HG02763 (cell line): ENCODE measurements at regions not wholly inside any gene's neighbourhood (a gene's known extent, or its start where the extent isn't known, plus 50 kb on each side); places are given as distances from the start of the nearest gene placed in this dataset.

Experiments used
- ATAC-seq: cut with Tn5 transposase; IDR thresholded peaks from one replicate; pipeline ENCODE4 v1.9.1; 2021; ENCODE audit warnings: mild to moderate bottlenecking, moderate library complexity; ENCODE audit not compliant: unreplicated experiment

DNA sequence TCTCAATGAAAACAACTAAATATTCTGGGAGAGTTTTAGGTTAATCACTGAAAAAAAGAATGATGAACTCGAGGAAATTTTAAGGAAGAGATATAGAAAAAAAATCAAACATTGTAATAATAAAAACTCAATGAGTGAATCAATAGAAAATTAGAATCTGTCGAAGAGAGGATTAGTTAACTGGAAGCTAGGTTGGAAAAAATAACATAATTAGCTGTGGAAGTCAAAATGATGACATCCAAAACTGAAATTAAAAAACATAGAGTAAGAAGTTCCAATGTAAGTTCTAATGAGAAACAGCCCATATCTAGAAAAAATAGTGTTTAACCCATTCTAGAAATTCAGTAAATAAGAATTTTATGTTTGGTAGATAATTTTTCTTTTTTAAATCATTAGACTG is 299.3 kb upstream of the RARB start:
- ATAC-seq: no peak

DNA sequence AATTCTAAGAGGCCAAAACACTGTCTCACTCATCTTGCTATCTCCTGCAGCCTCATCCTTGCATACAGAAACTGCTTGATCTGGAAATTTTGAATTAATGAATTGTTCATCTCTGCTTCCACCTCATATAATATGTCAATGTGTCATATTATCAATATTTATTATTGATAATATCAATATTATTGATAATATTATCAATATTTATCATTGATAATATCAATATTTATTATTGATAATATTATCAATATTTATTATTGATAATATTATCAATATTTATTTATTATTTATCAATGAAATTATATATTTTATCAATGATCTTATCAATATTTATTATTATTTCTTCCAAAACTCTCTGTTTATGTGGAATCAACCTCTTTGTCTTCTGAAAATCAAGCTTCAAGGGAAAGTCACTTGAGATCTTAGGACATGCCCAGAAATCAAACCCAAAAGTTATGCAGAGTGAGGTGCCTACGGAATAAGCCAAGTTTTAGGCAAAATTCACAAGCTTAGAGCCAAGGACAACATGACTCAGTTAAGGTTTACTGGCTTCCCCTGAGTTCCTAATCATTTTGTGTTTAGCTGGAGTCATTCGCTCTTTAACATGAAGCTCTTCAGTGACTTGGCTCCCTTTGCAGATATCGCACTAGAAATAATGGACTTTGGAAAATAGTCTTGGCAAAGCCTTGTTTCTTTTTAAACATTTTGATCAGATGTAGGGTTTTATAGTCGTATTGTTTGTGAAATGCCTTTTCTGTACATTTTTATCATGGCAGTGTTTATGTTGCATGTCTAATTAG is 297.1 kb upstream of the RARB start:
- ATAC-seq: no peak

DNA sequence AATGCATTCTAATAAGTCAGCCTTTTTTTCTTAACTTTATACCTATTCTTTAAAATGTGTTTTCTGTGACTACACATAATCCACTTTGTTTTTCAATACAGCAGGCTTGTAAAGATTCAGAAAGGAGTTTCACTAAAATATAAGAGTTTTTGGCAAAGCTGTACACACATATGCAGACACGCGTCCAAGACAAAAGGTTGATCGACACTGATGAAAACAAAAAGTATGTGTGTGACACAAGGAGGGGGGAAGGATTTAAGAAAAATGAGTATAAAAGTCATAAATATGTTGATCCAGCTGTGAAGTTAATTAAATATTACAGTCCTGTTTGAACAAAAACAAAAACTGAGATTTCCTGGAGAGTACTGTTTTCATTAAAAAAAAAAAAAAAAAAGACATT is 294.5 kb upstream of the RARB start:
- no peak for ATAC-seq

DNA sequence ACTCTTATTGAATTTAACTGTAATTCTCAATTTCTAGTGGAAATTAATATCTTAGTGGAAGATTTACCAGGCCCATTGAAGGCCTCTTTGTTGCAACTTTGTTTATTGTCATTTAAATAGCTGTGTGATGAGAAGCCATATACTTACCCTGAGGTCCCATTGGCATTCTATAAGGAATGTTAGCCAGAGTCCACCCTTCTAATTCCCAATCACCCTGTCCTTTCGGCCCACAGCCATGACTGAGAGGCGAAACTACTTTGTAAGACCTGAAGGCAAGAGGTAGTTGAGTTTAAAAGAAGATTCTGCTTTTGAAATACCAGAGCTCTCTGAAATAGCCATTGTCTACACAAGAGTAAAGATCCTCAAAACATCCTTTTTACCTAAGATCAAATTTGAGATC is 290.5 kb upstream of the RARB start:
- no peak for ATAC-seq

DNA sequence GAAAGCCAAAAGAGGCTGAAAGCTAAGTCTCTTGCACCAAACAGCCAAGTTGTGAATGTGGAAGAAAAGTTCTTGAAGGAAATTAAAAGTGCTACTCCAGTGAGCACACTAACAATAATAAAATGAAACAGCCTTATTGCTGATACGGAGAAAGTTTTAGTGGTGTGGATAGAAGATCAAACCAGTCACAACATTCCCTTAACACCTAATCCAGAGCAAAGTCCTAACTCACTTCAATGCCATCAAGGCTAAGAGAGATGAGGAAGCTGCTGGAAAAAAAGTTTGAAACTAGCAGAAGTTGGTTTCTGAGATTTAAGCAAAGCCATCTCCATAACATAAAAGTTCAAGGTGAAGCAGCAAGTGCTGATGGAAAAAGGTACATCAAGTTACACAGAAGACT is 288.8 kb upstream of the RARB start:
- ATAC-seq: no peak

DNA sequence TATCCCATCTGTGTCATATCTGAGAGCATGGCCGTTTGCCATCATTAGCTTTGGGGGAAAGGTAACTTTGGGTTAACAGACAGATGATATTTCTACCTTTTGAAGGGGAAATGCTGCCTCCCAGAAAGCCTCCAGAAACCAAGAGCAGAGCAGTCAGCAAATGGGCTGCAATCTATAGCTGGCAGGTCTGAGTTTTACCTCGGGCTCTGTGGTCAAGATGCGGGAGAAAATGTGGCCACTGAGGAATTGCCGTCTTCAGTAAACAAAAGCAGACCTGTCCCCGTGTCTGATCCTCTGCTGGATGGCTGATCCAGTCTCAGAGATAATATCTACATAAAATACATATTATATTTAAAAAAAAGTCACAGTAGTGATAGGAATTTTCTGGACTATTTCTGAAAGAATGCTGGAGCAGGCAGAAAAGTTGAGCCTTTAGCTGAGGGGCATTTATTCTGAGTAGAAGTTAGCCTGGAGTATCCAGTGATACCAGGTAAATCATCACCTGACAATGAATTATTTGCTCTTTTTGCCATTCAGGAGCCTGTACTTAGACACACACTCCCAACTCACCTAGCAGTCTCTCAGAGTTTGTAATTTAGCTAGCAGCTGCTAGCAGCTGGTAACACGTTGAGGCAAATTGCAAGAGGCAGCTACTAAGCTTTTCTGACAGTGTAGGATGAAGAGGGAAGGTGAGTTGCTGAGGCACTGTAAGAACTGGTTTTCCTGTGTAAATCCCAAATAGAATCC is 285.3 kb upstream of the RARB start:
- no peak for ATAC-seq

DNA sequence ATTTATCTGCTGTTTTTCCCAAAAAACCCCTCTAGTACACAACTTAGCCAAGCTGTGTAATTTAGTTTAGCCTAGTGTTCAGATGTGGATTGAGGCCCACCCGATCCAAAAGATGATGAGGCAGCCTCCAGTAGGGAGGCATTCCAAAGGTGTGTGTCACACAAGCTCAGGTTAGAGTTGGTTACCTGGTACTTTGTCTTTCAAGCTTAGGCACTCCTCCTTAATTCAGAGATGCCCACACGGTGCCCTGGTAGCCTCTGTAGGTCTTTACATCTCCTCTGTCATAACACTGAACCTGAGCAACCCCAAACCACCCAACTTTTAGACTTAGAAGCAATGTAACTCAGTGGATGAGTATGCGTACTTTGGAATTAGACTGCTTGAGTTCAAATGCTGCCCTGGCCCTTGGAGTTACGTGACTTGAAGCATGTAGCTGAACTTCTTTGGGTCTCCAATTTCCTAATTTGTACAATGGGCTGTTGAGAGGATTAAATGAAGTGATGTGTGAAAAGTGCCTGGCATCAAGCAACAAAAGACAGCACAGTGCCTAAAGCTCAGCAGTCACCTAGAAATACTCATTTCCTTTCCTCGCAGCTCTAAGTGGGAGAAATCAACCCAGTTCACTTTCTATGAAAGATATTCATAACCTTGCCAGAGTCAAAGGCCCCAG is 284.6 kb upstream of the RARB start:
- ATAC-seq: no peak

DNA sequence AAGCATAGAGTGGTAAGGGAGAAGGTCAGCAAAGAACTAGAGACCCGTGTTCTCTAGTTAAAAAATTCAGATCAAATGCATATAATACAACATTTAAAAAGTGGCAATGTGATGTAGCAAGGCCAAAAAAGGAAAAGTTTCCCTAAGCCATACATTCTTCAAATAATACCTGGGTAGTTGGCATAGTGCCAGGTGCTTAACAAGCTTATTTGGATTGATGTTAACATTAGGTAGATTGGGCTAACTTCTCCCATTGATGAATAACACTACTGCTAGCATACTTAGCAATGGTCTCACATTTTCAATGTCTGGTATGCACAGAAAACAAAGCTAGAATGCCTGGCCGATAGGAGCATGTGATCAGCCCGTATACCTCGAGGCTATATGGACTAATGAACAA is 283.6 kb upstream of the RARB start:
- no peak for ATAC-seq

DNA sequence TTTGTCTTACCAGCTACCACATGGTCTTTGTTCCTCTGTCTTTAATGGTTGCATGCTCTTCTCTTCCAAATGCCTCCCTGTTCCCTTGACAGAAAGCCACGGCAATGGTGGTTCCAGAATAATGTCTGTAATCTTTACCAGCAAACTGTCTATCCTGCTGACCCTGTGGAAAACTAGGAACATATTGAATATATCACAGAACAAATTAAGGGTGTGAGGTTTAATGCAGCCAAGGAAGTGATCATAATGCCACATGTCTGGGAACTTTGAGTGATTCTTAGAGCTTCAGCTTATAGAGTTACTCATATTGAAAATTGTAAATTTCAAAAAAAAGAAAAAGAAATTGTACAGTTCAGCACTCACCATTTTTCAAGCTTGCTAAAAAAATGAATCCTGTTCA is 282.9 kb upstream of the RARB start:
- ATAC-seq: no peak

DNA sequence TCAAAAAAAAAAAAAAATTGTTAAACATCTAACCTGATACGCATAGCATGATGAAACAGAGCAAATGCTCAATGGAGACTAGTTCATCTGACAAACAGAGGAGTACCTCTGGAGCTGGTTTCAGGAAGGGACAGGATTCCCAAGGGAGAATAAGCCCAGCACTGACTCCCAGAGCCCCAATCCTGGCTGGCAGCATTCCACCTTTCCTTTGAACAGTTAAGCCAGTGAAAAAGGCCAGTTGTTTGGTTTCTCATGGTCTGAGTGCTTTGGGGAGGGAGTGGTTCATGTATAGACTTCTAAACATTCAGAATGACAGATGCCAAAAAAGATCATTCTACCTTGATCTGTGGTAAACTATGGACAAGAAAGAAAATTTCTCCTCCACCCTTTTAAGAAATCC is 277.9 kb upstream of the RARB start:
- ATAC-seq: no peak

DNA sequence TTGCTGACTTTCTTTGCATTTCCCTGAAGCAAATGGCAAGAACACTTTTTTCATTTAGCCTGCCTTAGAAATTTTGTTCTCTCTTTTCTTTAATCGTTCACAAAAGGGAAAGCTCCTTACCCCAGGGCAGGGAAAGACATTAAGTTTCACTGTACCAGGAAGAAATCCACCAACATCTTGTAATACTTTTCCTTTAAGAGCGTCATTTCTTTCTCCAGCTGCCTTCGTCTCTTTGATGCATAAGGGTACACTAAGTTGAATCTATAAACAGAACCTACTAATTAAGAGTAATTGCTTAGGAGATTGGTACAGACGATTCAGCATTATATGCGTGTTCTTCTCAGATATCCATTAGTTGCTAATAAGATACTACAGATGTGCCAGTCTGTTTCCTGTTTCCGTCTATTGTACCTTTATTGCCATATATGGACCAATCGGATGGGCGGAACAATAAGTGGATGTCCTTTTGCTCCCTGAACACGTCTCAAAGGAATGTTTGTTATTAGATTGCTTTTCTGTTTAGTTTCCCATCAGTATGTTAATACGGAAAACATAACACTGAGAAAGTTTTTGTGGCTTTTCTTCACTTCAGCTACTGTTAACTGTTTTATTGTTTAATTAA is 276.7 kb upstream of the RARB start:
- ATAC-seq: no peak

DNA sequence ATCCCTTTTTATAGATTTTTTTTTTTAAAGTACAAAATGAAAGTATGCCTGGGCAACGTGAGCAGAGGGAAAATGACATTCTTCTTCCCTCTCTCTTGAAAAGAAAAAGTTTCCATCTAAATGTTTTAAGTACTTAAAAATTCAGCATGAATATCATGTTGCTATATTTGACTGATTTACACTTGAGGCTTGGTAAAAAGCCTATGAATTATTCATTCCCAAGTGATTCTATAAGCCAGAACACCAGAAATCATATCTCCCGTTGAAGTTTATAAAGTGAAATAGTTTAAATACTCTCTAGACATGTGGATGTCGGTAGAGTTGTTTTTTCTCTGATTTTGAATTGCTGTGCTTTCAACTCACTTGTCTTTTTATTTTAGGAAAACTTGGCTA is 276.2 kb upstream of the RARB start:
- ATAC-seq: no peak

DNA sequence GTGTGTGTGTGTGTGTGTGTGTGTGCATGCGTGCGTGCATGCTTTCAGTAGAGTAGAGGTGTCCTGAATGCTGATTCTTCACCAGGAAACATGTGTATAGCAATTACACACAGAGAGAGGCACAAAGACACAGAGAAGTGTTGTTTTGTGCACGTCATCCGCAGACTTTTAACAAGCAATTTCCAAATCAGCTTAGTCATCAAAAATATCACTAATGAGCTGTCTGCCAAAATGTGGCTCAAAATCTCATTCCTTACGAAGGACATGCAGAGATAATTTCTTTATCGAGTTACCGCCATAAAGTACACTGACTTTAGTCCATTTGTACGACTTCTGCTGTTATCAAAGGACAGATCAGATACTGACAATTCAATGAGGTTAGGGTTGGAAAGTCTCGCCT is 274.9 kb upstream of the RARB start:
- no peak for ATAC-seq

DNA sequence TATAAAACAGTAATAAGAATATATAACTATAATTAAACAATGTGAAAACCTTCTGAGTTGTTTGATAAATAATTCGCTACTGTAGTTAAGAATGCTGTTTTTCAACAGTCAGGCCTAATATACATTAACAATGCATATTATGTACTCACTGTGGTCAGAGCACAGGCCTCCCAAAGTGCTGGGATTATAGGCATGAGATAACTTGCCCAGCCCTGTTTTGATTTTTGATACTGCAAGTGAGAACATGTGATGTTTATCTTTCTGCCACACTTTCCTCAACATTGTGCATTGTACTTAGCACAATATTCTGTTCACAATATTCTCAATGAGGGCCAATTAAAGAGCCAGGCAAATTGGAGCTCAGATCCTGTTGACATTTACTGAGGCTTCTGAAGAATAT is 274.5 kb upstream of the RARB start:
- ATAC-seq: no peak

DNA sequence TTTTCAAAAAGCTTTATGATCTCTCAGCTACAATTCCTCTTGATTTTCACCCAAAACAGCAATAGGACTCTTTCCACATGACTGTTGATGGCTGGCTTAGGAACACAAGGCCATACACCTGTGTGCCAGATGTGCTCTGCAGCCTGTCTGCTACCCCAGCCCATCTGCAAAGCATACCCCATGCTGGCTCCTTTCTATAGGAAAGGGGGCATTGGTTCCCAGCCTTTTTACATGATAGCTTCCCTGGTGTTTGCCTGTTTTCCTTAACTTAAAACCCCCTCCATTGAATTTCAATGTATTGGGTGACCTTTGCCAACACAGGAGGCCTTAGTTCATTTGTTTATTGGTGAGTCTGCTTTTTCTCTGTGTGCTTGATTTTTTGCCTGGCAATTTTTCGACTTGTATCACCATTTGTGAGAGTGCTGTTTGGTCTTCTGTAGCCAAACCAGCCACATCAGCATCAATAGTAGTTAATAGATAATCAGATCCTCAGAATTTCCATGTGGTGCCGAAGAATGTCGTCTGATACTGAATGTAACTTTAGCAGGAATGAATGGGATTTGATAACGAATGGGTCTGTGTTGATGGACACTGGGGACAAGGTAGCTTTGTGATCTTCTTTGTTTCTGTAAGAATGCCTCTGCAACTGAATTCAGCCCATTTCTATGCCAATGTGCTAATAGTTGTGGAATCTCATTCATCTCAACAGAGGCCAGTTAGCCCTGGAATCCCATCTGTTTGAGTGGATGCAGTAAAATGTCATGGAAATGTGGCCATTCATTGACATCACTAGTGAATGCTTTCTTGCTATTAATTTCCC is 272.2 kb upstream of the RARB start:
- no peak for ATAC-seq

DNA sequence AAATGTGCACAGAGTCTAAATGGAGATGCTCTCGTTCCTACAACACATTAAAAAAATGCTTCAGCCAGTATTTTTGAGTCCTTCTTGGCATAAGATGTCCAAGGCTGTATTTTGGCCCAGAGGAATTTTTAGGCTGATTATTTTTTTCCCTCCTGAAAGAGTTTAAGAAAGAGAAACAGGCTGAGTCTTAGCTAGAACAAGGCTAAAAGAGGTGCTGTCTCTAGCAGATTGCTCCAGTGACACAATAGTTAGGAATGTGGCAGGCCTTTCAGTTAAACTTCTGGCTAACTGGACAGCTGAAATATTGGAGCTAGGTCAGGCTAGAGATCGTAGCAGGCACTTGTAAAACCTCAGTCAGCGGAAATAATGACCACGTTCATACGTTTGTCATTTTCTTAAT is 271.4 kb upstream of the RARB start:
- no peak for ATAC-seq

DNA sequence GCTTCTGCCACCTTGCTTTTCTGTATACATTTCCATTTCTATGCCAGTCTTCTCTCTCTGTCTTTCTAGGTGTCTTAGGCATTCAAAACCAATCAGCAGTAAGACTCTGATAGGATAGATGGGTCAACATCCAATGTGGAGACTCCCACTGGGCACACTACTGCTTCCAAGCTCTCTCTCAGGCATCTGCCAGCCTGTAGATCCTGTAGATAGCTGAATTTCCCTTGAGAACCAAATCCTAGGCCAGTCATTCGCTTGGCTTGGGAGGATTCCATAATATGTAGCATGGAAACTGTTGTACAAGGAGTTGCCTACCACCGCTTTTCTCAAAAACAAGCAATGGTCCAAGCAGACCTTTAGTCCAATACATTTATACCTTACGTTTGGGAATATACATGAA is 262.8 kb upstream of the RARB start:
- ATAC-seq: no peak

DNA sequence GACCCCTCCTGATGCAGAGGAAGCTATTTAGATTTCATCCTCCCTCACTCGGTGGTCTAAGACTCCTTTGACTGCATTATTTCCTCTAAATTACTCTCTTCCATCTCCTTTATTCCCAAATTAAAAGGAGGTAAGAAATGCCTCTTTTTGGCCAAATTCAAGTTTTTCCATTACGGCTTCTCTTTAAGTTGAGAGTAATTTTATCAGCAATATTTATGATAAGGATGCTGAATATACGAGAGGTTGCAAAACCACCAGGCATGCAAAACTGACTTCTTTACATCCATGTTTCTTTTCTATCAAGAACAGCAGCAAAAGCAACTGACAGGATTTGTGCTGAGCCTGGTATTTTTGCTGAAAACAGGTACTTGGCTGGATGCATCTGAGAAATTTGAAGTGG is 262.0 kb upstream of the RARB start:
- ATAC-seq: no peak

DNA sequence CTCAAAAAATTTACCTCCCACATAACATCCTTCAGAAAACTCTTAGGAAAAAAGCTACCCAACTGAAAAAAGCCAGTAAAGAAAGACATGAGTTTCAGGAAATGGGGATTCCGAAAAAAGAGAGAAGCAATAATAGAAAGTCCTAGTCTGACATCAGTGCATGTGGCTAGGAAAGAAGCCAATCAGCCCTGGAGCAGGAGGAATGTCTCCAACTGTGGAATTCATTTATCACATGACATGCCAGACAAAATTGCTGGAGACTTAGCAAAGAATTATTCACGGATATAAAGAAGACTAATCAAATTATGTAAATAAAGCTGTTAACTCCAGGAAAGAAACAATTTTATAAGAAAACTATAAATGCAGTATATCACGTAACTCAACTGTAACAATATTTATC is 258.9 kb upstream of the RARB start:
- no peak for ATAC-seq

DNA sequence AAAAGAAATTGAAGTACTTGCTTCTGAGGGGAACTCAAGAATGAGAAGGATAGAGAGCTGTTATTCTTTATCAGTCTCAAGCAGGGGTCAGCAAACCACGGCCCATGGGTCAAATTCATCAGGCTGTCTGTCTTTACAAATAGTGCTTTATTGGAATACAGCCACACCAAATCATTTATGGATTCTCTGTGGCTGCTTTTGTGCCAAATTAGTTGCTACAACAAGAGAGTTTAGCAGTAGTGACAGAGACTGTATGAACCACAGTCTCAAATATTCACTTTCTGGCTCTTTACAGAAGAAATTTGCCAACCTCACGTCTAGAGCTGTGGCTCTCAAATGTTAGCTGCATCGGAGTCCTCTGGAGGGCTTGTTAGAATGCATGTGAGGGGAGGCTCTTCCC is 258.0 kb upstream of the RARB start:
- no peak for ATAC-seq
